MM.1S (cell line): ENCODE measurements at regions not wholly inside any gene's neighbourhood (a gene's known extent, or its start where the extent isn't known, plus 50 kb on each side); places are given as distances from the start of the nearest gene placed in this dataset.

ENCODE experiments used
- DNase-seq: peaks from one replicate; pipeline ENCODE4 v3.0.0-alpha.2; 2015
- H2AFZ ChIP-seq: fragments of 300-600 bp; sonication (generic); 2 replicates; pipeline ENCODE4 v1.6.0; 2016; ENCODE audit warnings: antibody characterized with exemption, low read length
- H3F3A ChIP-seq: fragments of 300-600 bp; sonication (generic); 2 replicates; pipeline ENCODE4 v1.6.1; 2016; ENCODE audit warnings: mild to moderate bottlenecking, antibody characterized with exemption, low read length, moderate library complexity, mixed read lengths; ENCODE audit not compliant: insufficient read depth
- H3K27ac ChIP-seq: fragments of 300-600 bp; sonication (generic); 2 replicates; pipeline ENCODE4 v1.5.1; 2016; ENCODE audit warnings: mild to moderate bottlenecking, low read length
- H3K27me3 ChIP-seq: fragments of 300-600 bp; sonication (generic); replicated peaks from 2 replicates; pipeline ENCODE4 v1.6.0; 2016; ENCODE audit warnings: low read length; ENCODE audit not compliant: insufficient read depth
- H3K36me3 ChIP-seq: fragments of 300-600 bp; sonication (generic); replicated peaks from 2 replicates; pipeline ENCODE4 v1.6.1; 2016; ENCODE audit warnings: mild to moderate bottlenecking, low read length, mixed read lengths; ENCODE audit not compliant: insufficient read depth
- H3K4me1 ChIP-seq: fragments of 300-600 bp; sonication (generic); 2 replicates; pipeline ENCODE4 v1.6.1; 2016; ENCODE audit warnings: low read length, mixed read lengths
- H3K4me2 ChIP-seq: fragments of 300-600 bp; sonication (generic); 2 replicates; pipeline ENCODE4 v1.6.0; 2016; ENCODE audit warnings: low read depth, low read length
- H3K4me3 ChIP-seq: fragments of 300-600 bp; sonication (generic); 2 replicates; pipeline ENCODE4 v1.5.1; 2016; ENCODE audit warnings: low read length, mixed read lengths
- H3K79me2 ChIP-seq: fragments of 300-600 bp; sonication (generic); 2 replicates; pipeline ENCODE4 v1.6.1; 2016; ENCODE audit warnings: mixed run types, low read length, mixed read lengths
- H3K9ac ChIP-seq: fragments of 300-600 bp; sonication (generic); 2 replicates; pipeline ENCODE4 v1.6.1; 2016; ENCODE audit warnings: low read length, mixed read lengths
- H3K9me2 ChIP-seq: fragments of 300-600 bp; sonication (generic); replicated peaks from 2 replicates; pipeline ENCODE4 v1.6.1; 2016; ENCODE audit warnings: mild to moderate bottlenecking, low read length, mixed read lengths; ENCODE audit not compliant: insufficient read depth
- H3K9me3 ChIP-seq: fragments of 300-600 bp; sonication (generic); replicated peaks from 2 replicates; pipeline ENCODE4 v1.6.1; 2016; ENCODE audit warnings: mild to moderate bottlenecking, low read length, mixed read lengths; ENCODE audit not compliant: insufficient read depth
- H4K20me1 ChIP-seq: fragments of 300-600 bp; sonication (generic); 2 replicates; pipeline ENCODE4 v1.6.1; 2016; ENCODE audit warnings: mild to moderate bottlenecking, low read length, moderate library complexity, mixed read lengths; ENCODE audit not compliant: insufficient read depth
- EZH2 ChIP-seq: fragments of 300-600 bp; sonication (generic); optimal IDR thresholded peaks from 2 replicates; pipeline ENCODE3; 2017; ENCODE audit warnings: low read depth, mild to moderate bottlenecking, antibody characterized with exemption, low read length, mixed read lengths
- EZH2phosphoT487 ChIP-seq: fragments of 300-600 bp; sonication (generic); IDR thresholded peaks from 2 replicates; pipeline ENCODE4 v1.6.1; 2018; ENCODE audit warnings: antibody characterized with exemption, low read length
- TF ChIP-seq, protein P1 (sequence below): fragments of 300-600 bp; sonication (generic); IDR thresholded peaks from 2 replicates; pipeline ENCODE4 v1.5.1; 2016; ENCODE audit warnings: antibody characterized with exemption, low read length, mixed read lengths

DNA sequence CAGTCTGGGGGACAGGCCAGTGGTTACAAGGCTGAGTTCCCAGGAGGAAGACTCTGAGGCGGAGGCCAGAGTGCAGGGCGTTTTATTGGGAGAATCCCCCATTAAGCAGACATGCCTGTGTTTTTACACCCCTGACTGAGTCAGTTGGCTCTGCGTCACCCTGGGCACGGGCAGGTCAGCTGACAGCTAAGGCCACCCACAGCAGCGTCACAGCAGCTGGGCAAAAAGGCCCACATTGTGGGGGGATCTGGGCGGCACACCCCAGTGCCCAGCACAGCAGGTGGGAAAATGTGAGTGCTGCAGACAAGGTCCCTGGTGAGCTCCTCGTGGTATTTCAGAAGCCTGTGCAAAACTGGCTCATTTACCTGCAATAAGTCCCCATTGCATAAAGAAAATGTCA lies 184.7 kb downstream of the AACS start:
- Histone ChIP-seq H3K36me3 (no peaks in the 10 kb centered on the region), H3K9me3 (no peaks in the 10 kb centered on the region), H3K4me3 (no peak overlapping the region), H3K9me2 (no peaks in the 10 kb centered on the region), H4K20me1 (no peaks in the 10 kb centered on the region), H2AFZ (no peak overlapping the region), H3K4me2 (no peak overlapping the region), H3K27ac (no peak overlapping the region), H3K4me1 (no peaks in the 10 kb centered on the region), H3K9ac (no peak overlapping the region), H3F3A (no peaks in the 10 kb centered on the region), H3K27me3 (no peaks in the 10 kb centered on the region), H3K79me2 (no peaks in the 10 kb centered on the region)
- no peak for DNase-seq
- TF ChIP-seq, protein P1, sequence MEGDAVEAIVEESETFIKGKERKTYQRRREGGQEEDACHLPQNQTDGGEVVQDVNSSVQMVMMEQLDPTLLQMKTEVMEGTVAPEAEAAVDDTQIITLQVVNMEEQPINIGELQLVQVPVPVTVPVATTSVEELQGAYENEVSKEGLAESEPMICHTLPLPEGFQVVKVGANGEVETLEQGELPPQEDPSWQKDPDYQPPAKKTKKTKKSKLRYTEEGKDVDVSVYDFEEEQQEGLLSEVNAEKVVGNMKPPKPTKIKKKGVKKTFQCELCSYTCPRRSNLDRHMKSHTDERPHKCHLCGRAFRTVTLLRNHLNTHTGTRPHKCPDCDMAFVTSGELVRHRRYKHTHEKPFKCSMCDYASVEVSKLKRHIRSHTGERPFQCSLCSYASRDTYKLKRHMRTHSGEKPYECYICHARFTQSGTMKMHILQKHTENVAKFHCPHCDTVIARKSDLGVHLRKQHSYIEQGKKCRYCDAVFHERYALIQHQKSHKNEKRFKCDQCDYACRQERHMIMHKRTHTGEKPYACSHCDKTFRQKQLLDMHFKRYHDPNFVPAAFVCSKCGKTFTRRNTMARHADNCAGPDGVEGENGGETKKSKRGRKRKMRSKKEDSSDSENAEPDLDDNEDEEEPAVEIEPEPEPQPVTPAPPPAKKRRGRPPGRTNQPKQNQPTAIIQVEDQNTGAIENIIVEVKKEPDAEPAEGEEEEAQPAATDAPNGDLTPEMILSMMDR = no peak
- TF ChIP-seq EZH2 = no peak
- TF ChIP-seq EZH2phosphoT487 = no peak

GRCh38 chr12:125254236-125254635 lies 189.0 kb downstream of the AACS start:
- H3K4me3 ChIP-seq = no peak overlapping the region
- no peak overlapping the region for H2AFZ ChIP-seq
- no peak overlapping the region for H3K4me2 ChIP-seq
- H3K27ac ChIP-seq = no peak overlapping the region
- H3K79me2 ChIP-seq = no peaks in the 10 kb centered on the region
- no peak for TF ChIP-seq EZH2phosphoT487
- TF ChIP-seq, protein P1 = no peak
- no peak for TF ChIP-seq EZH2
- no peaks in the 10 kb centered on the region for H3K9me2 ChIP-seq
- no peaks in the 10 kb centered on the region for H3K4me1 ChIP-seq
- DNase-seq = no peak
- no peaks in the 10 kb centered on the region for H3K9me3 ChIP-seq
- H3F3A ChIP-seq = no peaks in the 10 kb centered on the region
- no peak overlapping the region for H3K9ac ChIP-seq
- no peaks in the 10 kb centered on the region for H3K36me3 ChIP-seq
- H3K27me3 ChIP-seq = no peaks in the 10 kb centered on the region
- H4K20me1 ChIP-seq = no peaks in the 10 kb centered on the region

DNA sequence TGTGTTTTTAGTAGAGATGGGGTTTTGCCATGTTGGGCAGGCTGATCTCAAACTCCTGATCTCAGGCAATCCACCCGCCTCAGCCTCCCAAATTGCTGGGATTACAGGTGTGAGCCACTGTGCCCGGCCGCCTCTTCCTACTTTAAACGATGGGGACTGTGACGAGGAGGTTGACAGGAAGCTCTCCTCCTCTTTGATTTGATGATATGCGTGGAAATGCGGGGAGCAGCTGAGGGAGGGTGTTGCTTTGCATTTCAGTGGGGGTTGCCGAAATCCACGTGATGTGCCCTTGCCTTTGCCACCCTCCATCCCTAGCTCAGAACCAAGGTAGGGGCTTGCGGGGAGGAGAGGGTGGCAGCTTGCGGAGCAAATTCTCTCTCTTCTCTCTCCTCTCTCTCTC lies 189.6 kb downstream of the AACS start:
- Histone ChIP-seq H3K9ac (no peak overlapping the region), H3K27me3 (no peaks in the 10 kb centered on the region), H3K79me2 (no peaks in the 10 kb centered on the region), H3K4me3 (no peak overlapping the region), H3K27ac (no peak overlapping the region), H3K9me3 (no peaks in the 10 kb centered on the region), H3K9me2 (no peaks in the 10 kb centered on the region), H3F3A (no peaks in the 10 kb centered on the region), H3K36me3 (no peaks in the 10 kb centered on the region), H2AFZ (no peak overlapping the region), H4K20me1 (no peaks in the 10 kb centered on the region), H3K4me1 (no peaks in the 10 kb centered on the region), H3K4me2 (no peak overlapping the region)
- TF ChIP-seq EZH2phosphoT487 (no peak), EZH2 (no peak)
- TF ChIP-seq, protein P1 = no peak
- no peak for DNase-seq
